GM12875 (cell line): ENCODE measurements at regions not wholly inside any gene's neighbourhood (a gene's known extent, or its start where the extent isn't known, plus 50 kb on each side); places are given as distances from the start of the nearest gene placed in this dataset.

Experiments
- H3K4me3 ChIP-seq: one replicate; pipeline ENCODE4 v1.5.1; 2011; ENCODE audit warnings: low read depth, low read length, control low read depth
- TF ChIP-seq, protein P1 (sequence below): IDR thresholded peaks from 2 replicates; pipeline ENCODE4 v1.5.1; 2011; ENCODE audit warnings: low read depth, mild to moderate bottlenecking, control low read depth, inconsistent platforms, low read length, moderate library complexity, borderline replicate concordance; ENCODE audit not compliant: insufficient read depth

DNA sequence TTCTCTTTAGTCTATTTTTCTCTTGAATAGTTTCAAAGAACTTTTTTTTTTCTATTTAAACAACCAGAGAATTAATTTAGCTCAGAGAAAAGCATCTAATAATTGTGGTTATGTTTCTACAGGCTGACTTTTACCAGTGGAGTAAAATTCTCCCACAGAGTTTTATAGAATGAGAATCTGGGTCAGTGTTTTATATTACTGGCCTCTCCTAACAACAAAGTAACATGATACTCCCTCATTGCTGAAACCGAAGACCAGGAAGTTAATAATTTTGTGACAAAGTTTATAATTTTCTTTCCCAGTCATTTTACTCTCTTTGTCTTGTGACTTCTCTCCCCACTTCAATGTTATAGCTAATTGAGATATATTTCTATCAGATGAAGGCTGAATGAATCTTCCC, 946.9 kb downstream of the EPHA3 start:
- no peak overlapping the region for H3K4me3 ChIP-seq
- TF ChIP-seq, protein P1, sequence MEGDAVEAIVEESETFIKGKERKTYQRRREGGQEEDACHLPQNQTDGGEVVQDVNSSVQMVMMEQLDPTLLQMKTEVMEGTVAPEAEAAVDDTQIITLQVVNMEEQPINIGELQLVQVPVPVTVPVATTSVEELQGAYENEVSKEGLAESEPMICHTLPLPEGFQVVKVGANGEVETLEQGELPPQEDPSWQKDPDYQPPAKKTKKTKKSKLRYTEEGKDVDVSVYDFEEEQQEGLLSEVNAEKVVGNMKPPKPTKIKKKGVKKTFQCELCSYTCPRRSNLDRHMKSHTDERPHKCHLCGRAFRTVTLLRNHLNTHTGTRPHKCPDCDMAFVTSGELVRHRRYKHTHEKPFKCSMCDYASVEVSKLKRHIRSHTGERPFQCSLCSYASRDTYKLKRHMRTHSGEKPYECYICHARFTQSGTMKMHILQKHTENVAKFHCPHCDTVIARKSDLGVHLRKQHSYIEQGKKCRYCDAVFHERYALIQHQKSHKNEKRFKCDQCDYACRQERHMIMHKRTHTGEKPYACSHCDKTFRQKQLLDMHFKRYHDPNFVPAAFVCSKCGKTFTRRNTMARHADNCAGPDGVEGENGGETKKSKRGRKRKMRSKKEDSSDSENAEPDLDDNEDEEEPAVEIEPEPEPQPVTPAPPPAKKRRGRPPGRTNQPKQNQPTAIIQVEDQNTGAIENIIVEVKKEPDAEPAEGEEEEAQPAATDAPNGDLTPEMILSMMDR, result no peak

DNA sequence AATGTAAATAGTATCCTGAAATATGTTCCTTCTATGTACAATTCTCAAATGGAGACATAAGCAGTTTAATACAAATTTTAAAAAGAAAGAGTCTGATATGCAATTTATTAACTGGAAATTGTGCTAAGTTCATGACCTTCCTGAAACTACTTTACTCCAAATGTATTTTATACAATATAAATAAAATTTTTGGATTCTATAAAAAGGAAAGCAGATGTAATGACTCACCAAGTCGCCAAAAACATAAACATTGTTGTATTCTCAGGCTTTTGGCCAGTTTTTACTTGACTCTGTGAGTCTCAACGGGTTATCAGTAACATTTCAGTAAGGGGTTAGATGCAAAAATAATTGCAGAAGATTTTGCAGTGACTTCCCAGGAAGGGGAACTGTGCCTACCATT, 948.2 kb downstream of the EPHA3 start:
- TF ChIP-seq, protein P1, result no peak
- H3K4me3 ChIP-seq, result no peak overlapping the region

DNA sequence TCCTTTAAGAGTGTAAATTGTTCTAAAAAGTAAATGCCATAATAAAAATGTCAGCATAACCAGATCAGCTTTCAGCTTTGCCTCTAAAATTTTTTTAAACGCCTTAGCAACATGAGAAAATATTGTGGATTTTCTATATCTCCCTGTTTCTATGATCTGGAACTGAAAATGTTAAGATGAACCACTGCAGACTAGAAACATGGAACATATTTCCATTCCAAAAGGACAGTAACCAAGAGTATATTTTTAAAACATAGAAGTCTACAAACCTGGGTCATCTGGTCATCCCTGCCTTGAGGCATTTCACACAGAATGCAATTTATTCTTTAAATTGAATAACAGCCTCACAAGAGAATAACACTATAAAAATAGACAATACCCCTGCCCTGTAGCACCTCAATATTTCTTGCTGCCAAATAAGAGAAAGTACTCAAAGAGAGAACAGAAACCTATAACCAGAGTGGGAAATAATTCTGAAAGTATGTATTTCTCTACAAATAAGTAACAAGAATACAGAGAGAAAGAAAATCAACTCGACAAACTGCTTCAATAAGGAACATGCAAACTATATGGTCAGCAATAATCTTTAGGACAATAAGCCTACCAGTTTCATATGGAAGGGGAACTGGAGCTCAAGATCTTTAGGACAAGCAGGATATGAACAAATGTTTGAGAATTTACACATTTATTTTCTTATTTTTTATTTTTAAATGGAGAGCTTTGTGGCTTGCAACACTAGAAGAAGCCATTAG, 949.0 kb downstream of the EPHA3 start:
- TF ChIP-seq, protein P1, result no peak
- H3K4me3 ChIP-seq, result no peak overlapping the region

DNA sequence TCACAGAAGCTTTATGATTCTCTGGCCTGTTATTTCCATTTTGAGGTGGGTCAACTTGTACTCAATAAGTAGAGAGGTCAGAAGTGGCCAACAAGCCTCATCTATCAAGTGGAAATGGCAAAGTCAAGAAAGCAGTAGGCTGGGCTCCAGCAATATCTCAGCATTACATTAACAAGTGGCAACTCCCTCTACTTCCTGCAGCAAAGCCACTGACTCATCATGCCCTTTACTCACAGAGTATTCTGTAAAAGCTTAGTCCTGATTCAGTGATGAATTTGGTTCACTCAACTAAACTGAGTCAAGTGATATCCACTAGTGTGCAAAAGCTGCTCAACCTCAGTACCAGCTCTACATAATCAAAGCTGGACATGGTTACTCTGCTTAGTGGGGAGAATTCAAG, 954.6 kb downstream of the EPHA3 start:
- TF ChIP-seq, protein P1, result no peak
- no peak overlapping the region for H3K4me3 ChIP-seq

DNA sequence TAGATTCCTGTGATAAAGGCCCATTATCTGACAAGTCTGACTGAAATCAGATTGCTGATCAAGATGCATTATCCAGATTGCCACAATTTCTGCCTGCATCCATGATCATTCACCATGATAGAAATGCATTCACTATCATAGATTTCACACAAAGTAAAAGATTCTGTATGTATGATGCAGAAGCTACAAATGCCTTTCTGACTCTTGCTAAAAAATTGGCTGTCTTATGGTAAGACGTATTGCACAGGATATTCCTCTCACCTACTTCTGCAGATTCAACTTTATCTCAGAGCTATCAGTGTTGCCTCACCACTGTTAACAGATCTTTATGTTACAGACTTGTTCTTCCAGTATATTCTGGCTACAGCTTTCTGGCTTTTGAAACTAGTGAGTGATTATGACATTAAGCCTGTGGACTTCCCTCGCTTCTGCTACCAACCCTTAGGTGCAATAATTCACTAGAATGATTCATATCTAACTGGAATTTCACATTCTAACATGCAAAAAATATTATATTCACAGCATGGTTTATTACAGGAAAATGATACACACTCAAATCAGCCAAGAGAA, 955.3 kb downstream of the EPHA3 start:
- TF ChIP-seq, protein P1, result no peak
- no peak overlapping the region for H3K4me3 ChIP-seq

DNA sequence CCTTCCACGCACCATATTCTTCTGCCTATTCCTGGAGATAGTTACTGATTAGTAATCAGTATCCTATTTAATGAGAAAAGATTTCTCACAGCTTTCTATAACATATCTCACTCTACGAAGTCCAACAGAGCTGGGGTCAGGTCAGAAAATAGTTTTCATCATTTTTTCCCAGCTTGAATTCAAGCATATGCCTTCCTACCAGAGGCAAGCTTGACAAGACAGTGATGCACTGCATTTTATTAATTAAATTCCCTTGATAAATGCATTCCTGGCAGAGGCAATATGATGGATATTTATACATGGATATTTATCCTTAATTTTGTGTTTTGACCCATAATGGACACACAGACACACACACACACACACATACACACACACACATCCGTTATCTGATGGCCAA, 961.4 kb downstream of the EPHA3 start:
- H3K4me3 ChIP-seq, result no peak overlapping the region
- TF ChIP-seq, protein P1, result no peak

DNA sequence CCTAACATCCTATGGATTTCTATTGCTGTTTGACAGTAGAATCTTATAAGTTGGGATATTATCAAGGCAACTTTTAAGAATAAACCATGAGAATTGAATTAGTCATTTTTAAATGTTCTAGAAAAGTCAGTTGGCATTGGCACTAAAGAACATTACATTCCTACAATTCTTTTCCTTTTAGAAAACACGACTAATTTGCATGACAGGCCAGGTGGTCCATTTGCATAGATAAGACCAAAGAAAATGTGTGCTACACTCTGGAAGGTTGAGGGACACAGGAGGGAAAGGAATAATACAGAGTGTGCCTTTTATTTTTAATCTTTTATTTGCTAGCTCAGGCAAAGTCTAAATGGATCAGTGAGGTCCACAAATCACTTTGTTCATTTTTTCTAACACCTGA, 962.3 kb downstream of the EPHA3 start:
- H3K4me3 ChIP-seq, result no peak overlapping the region
- TF ChIP-seq, protein P1, result no peak
